ENCODE measurements at regions not wholly inside any gene's neighbourhood (a gene's known extent, or its start where the extent isn't known, plus 50 kb on each side); places are given as distances from the start of the nearest gene placed in this dataset.

DNA sequence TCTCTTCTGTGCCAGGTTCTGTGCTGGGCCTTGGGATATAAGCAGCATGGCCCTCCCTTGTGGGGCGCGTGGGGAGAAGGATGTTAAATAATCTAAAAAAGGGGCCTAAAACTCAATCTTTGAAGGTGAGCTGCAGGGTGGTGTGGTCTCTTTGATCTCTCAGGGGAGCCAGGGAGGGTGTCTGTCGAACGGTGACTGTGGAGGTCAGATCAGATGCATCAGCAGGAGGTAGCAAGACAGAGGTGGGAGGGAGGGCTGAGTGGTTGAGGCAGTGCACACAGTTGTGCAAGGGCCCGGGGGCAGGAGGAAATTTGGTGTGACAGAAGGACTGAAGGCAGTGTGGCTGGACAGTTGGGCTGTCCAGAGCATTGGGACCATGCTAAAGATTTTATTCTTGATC is 287.3 kb downstream of the BMP7 start:
- no peak for DNase-seq
- Histone ChIP-seq H3K4me3 (no peak overlapping the region), H3K9me3 (no peaks in the 10 kb centered on the region), H3K4me1 (ENCODE audit: insufficient read depth) (no peaks in the 10 kb centered on the region), H3K27ac (no peak overlapping the region), H3K36me3 (no peaks in the 10 kb centered on the region), H3K27me3 (no peaks in the 10 kb centered on the region)
- TF ChIP-seq, protein P1, sequence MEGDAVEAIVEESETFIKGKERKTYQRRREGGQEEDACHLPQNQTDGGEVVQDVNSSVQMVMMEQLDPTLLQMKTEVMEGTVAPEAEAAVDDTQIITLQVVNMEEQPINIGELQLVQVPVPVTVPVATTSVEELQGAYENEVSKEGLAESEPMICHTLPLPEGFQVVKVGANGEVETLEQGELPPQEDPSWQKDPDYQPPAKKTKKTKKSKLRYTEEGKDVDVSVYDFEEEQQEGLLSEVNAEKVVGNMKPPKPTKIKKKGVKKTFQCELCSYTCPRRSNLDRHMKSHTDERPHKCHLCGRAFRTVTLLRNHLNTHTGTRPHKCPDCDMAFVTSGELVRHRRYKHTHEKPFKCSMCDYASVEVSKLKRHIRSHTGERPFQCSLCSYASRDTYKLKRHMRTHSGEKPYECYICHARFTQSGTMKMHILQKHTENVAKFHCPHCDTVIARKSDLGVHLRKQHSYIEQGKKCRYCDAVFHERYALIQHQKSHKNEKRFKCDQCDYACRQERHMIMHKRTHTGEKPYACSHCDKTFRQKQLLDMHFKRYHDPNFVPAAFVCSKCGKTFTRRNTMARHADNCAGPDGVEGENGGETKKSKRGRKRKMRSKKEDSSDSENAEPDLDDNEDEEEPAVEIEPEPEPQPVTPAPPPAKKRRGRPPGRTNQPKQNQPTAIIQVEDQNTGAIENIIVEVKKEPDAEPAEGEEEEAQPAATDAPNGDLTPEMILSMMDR (IDR thresholded peaks at IDR 0.05): no peak
- no peak for TF ChIP-seq EP300 (IDR thresholded peaks at IDR 0.05)
- no peak for TF ChIP-seq POLR2A (IDR thresholded peaks at IDR 0.05)
- 57 to 79% (median 63%) methylated on average over 5 of the region's 5 CpGs for WGBS, 3 donors
- intact Hi-C loops (cut with DNase I): no loop called here

GRCh38 chr20:56981301-56981700 is 285.1 kb downstream of the BMP7 start:
- Histone ChIP-seq H3K27me3 (no peaks in the 10 kb centered on the region), H3K27ac (no peak overlapping the region), H3K4me3 (no peak overlapping the region), H3K4me1 (ENCODE audit: insufficient read depth) (no peaks in the 10 kb centered on the region), H3K36me3 (no peaks in the 10 kb centered on the region), H3K9me3 (no peaks in the 10 kb centered on the region)
- no peak for DNase-seq
- TF ChIP-seq, protein P1 (IDR thresholded peaks at IDR 0.05): no peak
- no peak for TF ChIP-seq EP300 (IDR thresholded peaks at IDR 0.05)
- TF ChIP-seq POLR2A (IDR thresholded peaks at IDR 0.05): no peak
- intact Hi-C loops (cut with DNase I): loop anchor here in 1 of 4 donors (5.0 kb wide), 1 partner anchor 409 kb away; no protein-coding TSS in a partner anchor
- 12 to 15% (median 13%) methylated on average over 5 of the region's 5 CpGs for WGBS, 3 donors

GRCh38 chr20:56983813-56984212 is 282.6 kb downstream of the BMP7 start:
- no peak overlapping the region for H3K27ac ChIP-seq
- intact Hi-C loops (cut with DNase I): loop anchor here in 1 of 4 donors (5.0 kb wide), 1 partner anchor 412 kb away; no protein-coding TSS in a partner anchor
- no peaks in the 10 kb centered on the region for H3K36me3 ChIP-seq
- no peaks in the 10 kb centered on the region for H3K4me1 ChIP-seq (ENCODE audit: insufficient read depth)
- no peaks in the 10 kb centered on the region for H3K9me3 ChIP-seq
- no peak overlapping the region for H3K4me3 ChIP-seq
- TF ChIP-seq POLR2A (IDR thresholded peaks at IDR 0.05): no peak
- no peak for TF ChIP-seq EP300 (IDR thresholded peaks at IDR 0.05)
- TF ChIP-seq, protein P1 (IDR thresholded peaks at IDR 0.05): no peak
- H3K27me3 ChIP-seq: no peaks in the 10 kb centered on the region
- no peak for DNase-seq

DNA sequence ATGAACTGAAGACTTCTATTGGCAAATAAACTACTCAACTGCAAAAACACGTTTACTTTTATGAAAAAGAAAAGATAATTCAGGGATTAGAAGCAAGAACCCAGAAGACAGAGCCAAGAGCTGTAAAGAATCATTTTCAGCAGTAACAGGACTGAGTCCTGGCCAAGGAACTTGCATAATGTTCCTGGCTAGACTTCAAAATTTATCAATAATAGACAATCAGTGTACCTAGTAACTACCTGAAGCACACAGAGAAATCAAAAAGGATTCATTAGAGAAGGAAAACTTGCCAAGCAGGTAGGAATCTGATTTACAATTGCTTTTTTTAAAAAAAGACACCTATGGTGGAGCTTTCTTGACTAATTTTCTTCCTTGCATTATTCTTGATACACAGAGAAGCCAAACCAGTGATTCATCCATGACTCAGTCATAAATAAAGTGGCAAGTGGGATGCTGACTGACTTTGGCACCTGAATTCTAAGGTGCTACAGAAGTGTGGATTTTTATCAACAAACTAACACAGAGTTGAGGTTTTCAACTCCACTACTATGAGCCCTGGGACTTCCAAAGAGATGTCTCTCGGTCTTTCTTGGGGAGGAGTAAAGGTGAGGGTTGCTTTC is 281.3 kb downstream of the BMP7 start:
- WGBS, 3 donors: 38 to 48% (median 38%) methylated on average over 2 of the region's 2 CpGs
- H3K27me3 ChIP-seq: no peaks in the 10 kb centered on the region
- TF ChIP-seq POLR2A (IDR thresholded peaks at IDR 0.05) (no peak), EP300 (IDR thresholded peaks at IDR 0.05) (no peak)
- TF ChIP-seq, protein P1 (IDR thresholded peaks at IDR 0.05): no peak
- no peaks in the 10 kb centered on the region for H3K9me3 ChIP-seq
- no peak overlapping the region for H3K4me3 ChIP-seq
- no peak overlapping the region for H3K27ac ChIP-seq
- no peak for DNase-seq
- intact Hi-C loops (cut with DNase I): no loop called here
- no peaks in the 10 kb centered on the region for H3K36me3 ChIP-seq
- H3K4me1 ChIP-seq (ENCODE audit: insufficient read depth): no peaks in the 10 kb centered on the region
